Endodermal cell (in vitro differentiated cells): ENCODE measurements at regions not wholly inside any gene's neighbourhood (a gene's known extent, or its start where the extent isn't known, plus 50 kb on each side); places are given as distances from the start of the nearest gene placed in this dataset.

ENCODE experiments used
- DNase-seq: peaks from one replicate; pipeline ENCODE4 v3.0.0-alpha.2; 2017
- H3K27ac ChIP-seq: 2 replicates; pipeline ENCODE4 v1.5.1; 2013; ENCODE audit warnings: mild to moderate bottlenecking, low read depth, low read length, moderate library complexity
- H3K27me3 ChIP-seq: 2 replicates; pipeline ENCODE4 v1.6.1; 2013; ENCODE audit warnings: mild to moderate bottlenecking, low read length, moderate library complexity; ENCODE audit not compliant: insufficient read depth, control insufficient read depth, poor library complexity, severe bottlenecking
- H3K36me3 ChIP-seq: 2 replicates; pipeline ENCODE4 v1.7.0; 2013; ENCODE audit warnings: mild to moderate bottlenecking, low read length, moderate library complexity; ENCODE audit not compliant: control insufficient read depth, insufficient read depth
- H3K4me1 ChIP-seq: one replicate; pipeline ENCODE4 v1.7.0; 2013; ENCODE audit warnings: low read length; ENCODE audit not compliant: control insufficient read depth, insufficient read depth
- H3K4me3 ChIP-seq: 2 replicates; pipeline ENCODE4 v1.5.1; 2013; ENCODE audit warnings: mild to moderate bottlenecking, low read length, moderate library complexity
- H3K9ac ChIP-seq: 2 replicates; pipeline ENCODE4 v1.6.1; 2013; ENCODE audit warnings: mild to moderate bottlenecking, low read length, moderate library complexity; ENCODE audit not compliant: poor library complexity, severe bottlenecking; ENCODE audit errors: extremely low read depth
- H3K9me3 ChIP-seq: 2 replicates; pipeline ENCODE4 v1.6.1; 2013; ENCODE audit warnings: mild to moderate bottlenecking, low read length, moderate library complexity; ENCODE audit not compliant: control insufficient read depth
- H3K27ac Mint-ChIP-seq: 2 replicates; pipeline ENCODE4 v1.8.0; 2020; ENCODE audit warnings: mixed read lengths
- H3K27me3 Mint-ChIP-seq: 2 replicates; pipeline ENCODE4 v1.8.0; 2021; ENCODE audit warnings: mild to moderate bottlenecking, mixed read lengths; ENCODE audit not compliant: insufficient read depth
- H3K36me3 Mint-ChIP-seq: 2 replicates; pipeline ENCODE4 v1.8.0; 2020; ENCODE audit warnings: low read depth, mixed read lengths
- H3K4me1 Mint-ChIP-seq: 2 replicates; pipeline ENCODE4 v1.8.0; 2020; ENCODE audit warnings: mixed read lengths
- H3K4me3 Mint-ChIP-seq: 2 replicates; pipeline ENCODE4 v1.8.0; 2020; ENCODE audit warnings: mild to moderate bottlenecking, moderate library complexity, mixed read lengths
- H3K9me3 Mint-ChIP-seq: 2 replicates; pipeline ENCODE4 v1.8.0; 2020; ENCODE audit warnings: mild to moderate bottlenecking, mixed read lengths
- WGBS, 2 experiments: methylation state at CpG; one replicate each; pipeline versions ENCODE4 v1.1.5 to v1.1.7; 2013; ENCODE audit warnings: missing lambda C conversion rate in 2 of 2, mixed read lengths in 1 of 2; ENCODE audit not compliant: insufficient coverage in 1 of 2, insufficient read length in 1 of 2; 5-methylcytosine and 5-hydroxymethylcytosine counted together
- TF ChIP-seq, protein P1 (sequence below): fragments of 200-600 bp; sonication (generic); conservative IDR thresholded peaks from 2 replicates; pipeline ENCODE4 v1.5.0; 2021; ENCODE audit warnings: antibody characterized with exemption, mild to moderate bottlenecking

DNA sequence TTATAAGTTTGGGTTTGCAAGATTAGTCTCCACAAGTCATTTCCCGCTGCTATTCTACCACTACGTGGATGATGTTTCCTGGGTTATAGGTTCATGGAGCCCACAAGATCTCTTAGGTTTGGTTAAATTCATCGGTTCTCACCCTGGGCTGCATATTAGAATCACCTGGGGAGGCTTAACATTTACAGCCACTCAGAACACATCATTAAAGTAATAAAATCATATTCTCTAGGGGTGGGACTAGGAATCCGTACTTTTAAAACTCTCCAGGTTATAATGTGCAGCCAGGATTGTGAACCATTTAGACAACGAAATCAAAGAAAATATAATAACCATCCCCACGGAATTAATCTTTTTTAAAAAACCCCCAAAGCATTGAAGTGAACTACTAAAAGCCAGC lies 167.7 kb downstream of the ACTR3 start:
- no peak overlapping the region for H3K27ac Mint-ChIP-seq
- 88 to 93% methylated on average over 3 to 6 of the region's 6 CpGs for WGBS, 2 experiments

DNA sequence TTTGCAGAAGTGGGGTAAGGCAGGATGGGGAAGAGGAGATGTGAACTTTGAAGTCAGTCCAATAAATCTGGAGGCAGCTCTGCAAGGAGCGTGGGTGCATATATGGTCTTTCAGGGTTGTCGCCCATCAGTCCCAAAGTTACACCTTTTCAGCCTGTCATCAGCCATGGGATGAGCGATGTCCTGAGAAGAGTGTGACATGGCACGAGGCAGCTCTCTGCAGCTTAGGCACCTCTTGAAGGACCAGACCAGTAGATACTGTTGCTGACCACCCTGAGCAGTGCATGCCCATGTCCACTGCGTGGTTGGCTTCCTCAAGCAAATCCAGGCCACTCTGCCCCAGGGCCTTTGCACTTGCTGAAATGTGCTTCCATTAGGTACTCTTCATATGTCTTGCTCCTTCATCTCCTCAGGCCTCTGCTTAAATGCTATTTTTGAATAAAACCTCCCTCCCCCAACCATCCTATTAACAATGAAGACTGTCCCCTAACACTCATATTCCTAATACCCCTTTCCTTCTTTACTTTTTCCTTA lies 171.7 kb downstream of the ACTR3 start:
- Histone ChIP-seq H3K4me3 (no peak overlapping the region), H3K4me1 (no peaks in the 10 kb centered on the region), H3K36me3 (no peaks in the 10 kb centered on the region), H3K9ac (no peak overlapping the region), H3K27ac (no peak overlapping the region), H3K9me3 (no peaks in the 10 kb centered on the region), H3K27me3 (peaks cover 24% of the 10 kb centered on the region)
- H3K27me3 Mint-ChIP-seq: peaks cover 4% of the 10 kb centered on the region
- no peaks in the 10 kb centered on the region for H3K4me1 Mint-ChIP-seq
- no peak overlapping the region for H3K27ac Mint-ChIP-seq
- no peaks in the 10 kb centered on the region for H3K36me3 Mint-ChIP-seq
- TF ChIP-seq, protein P1, sequence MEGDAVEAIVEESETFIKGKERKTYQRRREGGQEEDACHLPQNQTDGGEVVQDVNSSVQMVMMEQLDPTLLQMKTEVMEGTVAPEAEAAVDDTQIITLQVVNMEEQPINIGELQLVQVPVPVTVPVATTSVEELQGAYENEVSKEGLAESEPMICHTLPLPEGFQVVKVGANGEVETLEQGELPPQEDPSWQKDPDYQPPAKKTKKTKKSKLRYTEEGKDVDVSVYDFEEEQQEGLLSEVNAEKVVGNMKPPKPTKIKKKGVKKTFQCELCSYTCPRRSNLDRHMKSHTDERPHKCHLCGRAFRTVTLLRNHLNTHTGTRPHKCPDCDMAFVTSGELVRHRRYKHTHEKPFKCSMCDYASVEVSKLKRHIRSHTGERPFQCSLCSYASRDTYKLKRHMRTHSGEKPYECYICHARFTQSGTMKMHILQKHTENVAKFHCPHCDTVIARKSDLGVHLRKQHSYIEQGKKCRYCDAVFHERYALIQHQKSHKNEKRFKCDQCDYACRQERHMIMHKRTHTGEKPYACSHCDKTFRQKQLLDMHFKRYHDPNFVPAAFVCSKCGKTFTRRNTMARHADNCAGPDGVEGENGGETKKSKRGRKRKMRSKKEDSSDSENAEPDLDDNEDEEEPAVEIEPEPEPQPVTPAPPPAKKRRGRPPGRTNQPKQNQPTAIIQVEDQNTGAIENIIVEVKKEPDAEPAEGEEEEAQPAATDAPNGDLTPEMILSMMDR: no peak
- 95 to 98% methylated on average over 5 of the region's 5 CpGs for WGBS, 2 experiments
- no peaks in the 10 kb centered on the region for H3K9me3 Mint-ChIP-seq
- no peak overlapping the region for H3K4me3 Mint-ChIP-seq
- no peak for DNase-seq

More for the DNA sequence above, 167.7 kb downstream of the ACTR3 start:
- Mint-ChIP-seq H3K36me3 (no peaks in the 10 kb centered on the region), H3K4me1 (no peaks in the 10 kb centered on the region), H3K9me3 (no peaks in the 10 kb centered on the region), H3K4me3 (no peak overlapping the region), H3K27me3 (peaks cover 6% of the 10 kb centered on the region)
- Histone ChIP-seq H3K27ac (no peak overlapping the region), H3K9ac (no peak overlapping the region), H3K27me3 (peaks cover 51% of the 10 kb centered on the region), H3K4me3 (no peak overlapping the region), H3K36me3 (no peaks in the 10 kb centered on the region), H3K9me3 (no peaks in the 10 kb centered on the region), H3K4me1 (no peaks in the 10 kb centered on the region)
- DNase-seq: no peak
- TF ChIP-seq, protein P1: no peak

DNA sequence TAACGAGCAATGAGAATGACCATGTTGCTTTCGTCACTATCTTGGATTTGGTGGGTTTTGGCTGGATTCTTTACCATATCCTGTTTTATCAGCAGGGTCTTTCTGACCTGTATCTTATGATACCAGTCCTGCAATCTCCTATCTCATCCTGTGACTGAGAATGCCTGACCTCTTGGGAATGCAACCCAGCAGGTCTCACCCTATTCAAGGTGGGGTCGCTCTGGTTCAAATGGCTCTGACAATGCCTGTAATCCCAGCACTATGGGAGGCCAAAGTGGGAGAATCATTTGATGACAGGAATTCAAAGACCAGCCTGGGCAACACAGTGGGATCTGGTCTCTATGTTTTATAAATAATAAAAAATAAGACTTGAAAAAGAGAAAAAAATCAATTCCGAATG lies 173.5 kb downstream of the ACTR3 start:
- no peak overlapping the region for H3K4me3 ChIP-seq

More for the DNA sequence above, 173.5 kb downstream of the ACTR3 start:
- Mint-ChIP-seq H3K9me3 (no peaks in the 10 kb centered on the region), H3K27me3 (peaks cover 4% of the 10 kb centered on the region), H3K4me3 (no peak overlapping the region), H3K4me1 (no peaks in the 10 kb centered on the region), H3K36me3 (no peaks in the 10 kb centered on the region), H3K27ac (no peak overlapping the region)
- no peak overlapping the region for H3K9ac ChIP-seq
- 77 to 83% methylated on average over 2 to 4 of the region's 4 CpGs for WGBS, 2 experiments
- TF ChIP-seq, protein P1: no peak
- H3K4me1 ChIP-seq: no peaks in the 10 kb centered on the region
- H3K9me3 ChIP-seq: no peaks in the 10 kb centered on the region
- H3K27ac ChIP-seq: no peak overlapping the region
- no peak for DNase-seq
- no peaks in the 10 kb centered on the region for H3K36me3 ChIP-seq
- H3K27me3 ChIP-seq: peaks cover 29% of the 10 kb centered on the region
